ENCODE measurements at regions not wholly inside any gene's neighbourhood (a gene's known extent, or its start where the extent isn't known, plus 50 kb on each side); places are given as distances from the start of the nearest gene placed in this dataset.
"Not testable (repeated sequence)": the region's sequence is repeated elsewhere in the genome, so short reads cannot be mapped to it uniquely, and the experiment has no call there.

GRCh38 chr10:121375172-121375571, 223.1 kb downstream of the FGFR2 start:
- H3K27me3 ChIP-seq (replicated peaks): no peaks in the 10 kb centered on the region
- H3K4me3 ChIP-seq (ENCODE audit: low read depth, low read length): no peak overlapping the region
- in situ Hi-C loops (cut with HindIII; ENCODE audit: low pct_ligation_motif_present, low sequenced_read_pairs): no loop called here
- no peaks in the 10 kb centered on the region for H3K36me3 ChIP-seq (replicated peaks)
- no peak overlapping the region for H3K27ac ChIP-seq
- DNase-seq: no peak
- TF ChIP-seq CTCF (IDR thresholded peaks at IDR 0.05; ENCODE audit: low read depth, low read length, missing control alignments): no peak

- in situ Hi-C loops (cut with HindIII; ENCODE audit: low pct_ligation_motif_present, low sequenced_read_pairs): no loop called here
- Histone ChIP-seq H3K4me3 (ENCODE audit: low read depth, low read length) (no peak overlapping the region), H3K36me3 (replicated peaks) (no peaks in the 10 kb centered on the region), H3K27me3 (replicated peaks) (no peaks in the 10 kb centered on the region), H3K27ac (no peak overlapping the region)
- TF ChIP-seq CTCF (IDR thresholded peaks at IDR 0.05; ENCODE audit: low read depth, low read length, missing control alignments): no peak
- DNase-seq: no peak
Measured at GRCh38 chr10:121378251-121378801, 219.9 kb downstream of the FGFR2 start.

- no peak for TF ChIP-seq CTCF (IDR thresholded peaks at IDR 0.05; ENCODE audit: low read depth, low read length, missing control alignments)
- no peak for DNase-seq
- Histone ChIP-seq H3K36me3 (replicated peaks) (no peaks in the 10 kb centered on the region), H3K4me3 (ENCODE audit: low read depth, low read length) (no peak overlapping the region), H3K27me3 (replicated peaks) (no peaks in the 10 kb centered on the region), H3K27ac (no peak overlapping the region)
- in situ Hi-C loops (cut with HindIII; ENCODE audit: low pct_ligation_motif_present, low sequenced_read_pairs): no loop called here
Measured at GRCh38 chr10:121379013-121379412, 219.2 kb downstream of the FGFR2 start.

- in situ Hi-C loops (cut with HindIII; ENCODE audit: low pct_ligation_motif_present, low sequenced_read_pairs): no loop called here
- no peak for TF ChIP-seq CTCF (IDR thresholded peaks at IDR 0.05; ENCODE audit: low read depth, low read length, missing control alignments)
- no peaks in the 10 kb centered on the region for H3K27me3 ChIP-seq (replicated peaks)
- no peak overlapping the region for H3K27ac ChIP-seq
- no peak for DNase-seq
- H3K36me3 ChIP-seq (replicated peaks): no peaks in the 10 kb centered on the region
- H3K4me3 ChIP-seq (ENCODE audit: low read depth, low read length): no peak overlapping the region
Measured at GRCh38 chr10:121380211-121380610, 218.0 kb downstream of the FGFR2 start.

- H3K27me3 ChIP-seq (replicated peaks); DNase-seq; H3K27ac ChIP-seq; H3K36me3 ChIP-seq (replicated peaks); H3K4me3 ChIP-seq (ENCODE audit: low read depth, low read length); in situ Hi-C loops (cut with HindIII; ENCODE audit: low pct_ligation_motif_present, low sequenced_read_pairs): not testable (repeated sequence)
Measured at GRCh38 chr10:121382029-121382520, 216.2 kb downstream of the FGFR2 start.

- in situ Hi-C loops (cut with HindIII; ENCODE audit: low pct_ligation_motif_present, low sequenced_read_pairs): no loop called here
- TF ChIP-seq CTCF (IDR thresholded peaks at IDR 0.05; ENCODE audit: low read depth, low read length, missing control alignments): no peak
- H3K27me3 ChIP-seq (replicated peaks): no peaks in the 10 kb centered on the region
- no peak overlapping the region for H3K27ac ChIP-seq
- no peaks in the 10 kb centered on the region for H3K36me3 ChIP-seq (replicated peaks)
- no peak for DNase-seq
- no peak overlapping the region for H3K4me3 ChIP-seq (ENCODE audit: low read depth, low read length)
Measured at GRCh38 chr10:121385136-121385535, 213.1 kb downstream of the FGFR2 start.
